ENCODE measurements at regions not wholly inside any gene's neighbourhood (a gene's known extent, or its start where the extent isn't known, plus 50 kb on each side); places are given as distances from the start of the nearest gene placed in this dataset.

- no peak overlapping the region for H3K4me3 ChIP-seq (replicated peaks in 1 of 3; ENCODE audit: insufficient read depth in 1 of 3, low read depth in 1 of 3, low read length in 3 of 3)
- H2AFZ ChIP-seq (ENCODE audit: low read depth, low read length) = no peak overlapping the region
- DNase-seq (ENCODE audit: low read depth, low spot score) = no peak
- no peaks in the 10 kb centered on the region for H3K9me3 ChIP-seq (replicated peaks; ENCODE audit: control insufficient read depth, insufficient read depth, low read length)
- dilution Hi-C loops (cut with MboI; ENCODE audit: extremely low pct_ligation_motif_present, low sequenced_read_pairs) (no loop called here), intact Hi-C loops (cut with micrococcal nuclease) (no loop called here)
- no peak for FAIRE-seq
- H3K27ac ChIP-seq (ENCODE audit: insufficient read depth, low read depth, low read length) = no peak overlapping the region
- no peaks in the 10 kb centered on the region for H3K9me1 ChIP-seq (replicated peaks; ENCODE audit: control insufficient read depth, extremely low read depth, insufficient read depth, low read length)
- H3K9ac ChIP-seq (replicated peaks; ENCODE audit: extremely low read depth, insufficient read depth, low read length) = no peak overlapping the region
- CTCF ChIA-PET = no interaction called here
- H3K4me1 ChIP-seq (ENCODE audit: control insufficient read depth, extremely low read depth, insufficient read depth, low read length) = no peaks in the 10 kb centered on the region
- H3K36me3 ChIP-seq (ENCODE audit: control insufficient read depth in 2 of 2, extremely low read depth in 1 of 2, insufficient read depth in 2 of 2, low read length in 2 of 2) = no peaks in the 10 kb centered on the region
- no peak overlapping the region for H3K4me2 ChIP-seq (ENCODE audit: insufficient read depth, low read length)
- POLR2A ChIA-PET = no interaction called here
- H4K20me1 ChIP-seq (replicated peaks; ENCODE audit: control insufficient read depth, extremely low read depth, insufficient read depth, low read length) = no peaks in the 10 kb centered on the region
- TF ChIP-seq POLR2A (IDR thresholded peaks at IDR 0.05; ENCODE audit: low read depth, low read length) (no peak), MAX (IDR thresholded peaks at IDR 0.05; ENCODE audit: insufficient read depth, insufficient read length) (no peak), JUN (IDR thresholded peaks at IDR 0.05; ENCODE audit: borderline replicate concordance, insufficient read depth, insufficient read length, low read depth) (no peak), MYC (IDR thresholded peaks at IDR 0.05; ENCODE audit: low read depth, low read length) (no peak), FOS (IDR thresholded peaks at IDR 0.05; ENCODE audit: borderline replicate concordance, insufficient read depth, low read length) (no peak), EZH2 (IDR thresholded peaks at IDR 0.05; ENCODE audit: borderline replicate concordance, low read depth, low read length, severe bottlenecking) (no peak), POLR2AphosphoS5 (IDR thresholded peaks at IDR 0.05; ENCODE audit: insufficient read depth, low read depth, low read length) (no peak), GATA2 (IDR thresholded peaks at IDR 0.05; ENCODE audit: insufficient read depth, insufficient read length, low read depth, low read length) (no peak), CTCF (IDR thresholded peaks at IDR 0.05; ENCODE audit: extremely low read depth in 1 of 2, insufficient read depth in 1 of 2, low read depth in 1 of 2, low read length in 2 of 2) (no peak)
- no TSS peak for BruUV-seq (replicated peaks)
- no peaks in the 10 kb centered on the region for H3K27me3 ChIP-seq (ENCODE audit: control insufficient read depth in 2 of 2, insufficient read depth in 2 of 2, low read length in 2 of 2)
- H3K79me2 ChIP-seq (ENCODE audit: control insufficient read depth, insufficient read depth, low read length) = no peaks in the 10 kb centered on the region
Observed at GRCh38 chr1:20413136-20413775, 72.8 kb downstream of the CAMK2N1 start.
